ENCODE measurements at regions not wholly inside any gene's neighbourhood (a gene's known extent, or its start where the extent isn't known, plus 50 kb on each side); places are given as distances from the start of the nearest gene placed in this dataset.

DNA sequence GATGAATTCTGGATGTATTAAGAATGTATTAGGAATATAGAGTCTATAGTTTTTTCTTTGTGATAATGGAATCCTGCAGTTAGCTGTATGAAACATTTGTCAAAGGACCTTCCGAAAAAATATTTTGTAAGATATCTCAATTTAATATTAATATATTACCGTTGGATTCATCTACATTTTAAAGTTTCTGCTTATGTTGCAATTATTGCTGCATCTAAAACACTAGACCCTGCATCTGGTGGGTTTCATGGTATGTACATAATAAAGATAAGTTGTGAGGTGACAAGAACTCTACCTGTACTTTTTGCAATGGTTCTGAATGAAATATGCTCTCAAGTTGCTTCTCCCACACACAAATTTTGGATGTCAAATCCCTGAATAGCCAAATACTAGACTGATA is 565.9 kb upstream of the FBXO33 start:
- H3K27me3 ChIP-seq = no peaks in the 10 kb centered on the region
- no peaks in the 10 kb centered on the region for H3K9me3 ChIP-seq
- no peak for TF ChIP-seq POLR2AphosphoS5 (IDR thresholded peaks at IDR 0.05; ENCODE audit: insufficient read depth in 1 of 2, low read depth in 1 of 2)
- TF ChIP-seq POLR2A (IDR thresholded peaks at IDR 0.05) = no peak
- TF ChIP-seq, protein P1, sequence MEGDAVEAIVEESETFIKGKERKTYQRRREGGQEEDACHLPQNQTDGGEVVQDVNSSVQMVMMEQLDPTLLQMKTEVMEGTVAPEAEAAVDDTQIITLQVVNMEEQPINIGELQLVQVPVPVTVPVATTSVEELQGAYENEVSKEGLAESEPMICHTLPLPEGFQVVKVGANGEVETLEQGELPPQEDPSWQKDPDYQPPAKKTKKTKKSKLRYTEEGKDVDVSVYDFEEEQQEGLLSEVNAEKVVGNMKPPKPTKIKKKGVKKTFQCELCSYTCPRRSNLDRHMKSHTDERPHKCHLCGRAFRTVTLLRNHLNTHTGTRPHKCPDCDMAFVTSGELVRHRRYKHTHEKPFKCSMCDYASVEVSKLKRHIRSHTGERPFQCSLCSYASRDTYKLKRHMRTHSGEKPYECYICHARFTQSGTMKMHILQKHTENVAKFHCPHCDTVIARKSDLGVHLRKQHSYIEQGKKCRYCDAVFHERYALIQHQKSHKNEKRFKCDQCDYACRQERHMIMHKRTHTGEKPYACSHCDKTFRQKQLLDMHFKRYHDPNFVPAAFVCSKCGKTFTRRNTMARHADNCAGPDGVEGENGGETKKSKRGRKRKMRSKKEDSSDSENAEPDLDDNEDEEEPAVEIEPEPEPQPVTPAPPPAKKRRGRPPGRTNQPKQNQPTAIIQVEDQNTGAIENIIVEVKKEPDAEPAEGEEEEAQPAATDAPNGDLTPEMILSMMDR (IDR thresholded peaks at IDR 0.05) = no peak
- no peak overlapping the region for H3K4me3 ChIP-seq
- no peak for DNase-seq (ENCODE audit: extremely low spot score in 2 of 2)
- no peaks in the 10 kb centered on the region for H3K36me3 ChIP-seq
- intact Hi-C loops (cut with DNase I) = no loop called here
- no peak overlapping the region for H3K27ac ChIP-seq
- H3K4me1 ChIP-seq = no peaks in the 10 kb centered on the region

DNA sequence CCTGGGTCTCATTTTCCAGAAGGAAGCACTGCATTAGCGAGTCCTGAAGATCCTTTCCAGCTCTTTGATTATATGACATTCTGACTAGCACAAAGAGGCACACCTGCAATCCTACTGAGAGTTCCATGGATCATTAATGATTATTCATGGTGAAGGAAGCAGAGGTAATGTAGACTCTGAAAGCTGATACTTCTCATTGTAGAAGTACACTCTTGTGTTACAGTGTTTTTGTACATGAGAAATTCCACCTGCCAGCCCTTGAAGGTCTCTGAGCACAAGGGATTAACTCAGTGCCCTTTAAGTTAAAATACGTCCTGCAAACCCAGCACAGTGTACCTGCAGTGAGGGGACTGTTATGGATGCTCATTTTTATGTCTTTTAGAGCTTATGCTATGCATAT is 558.8 kb upstream of the FBXO33 start:
- no peak for TF ChIP-seq POLR2AphosphoS5 (IDR thresholded peaks at IDR 0.05; ENCODE audit: insufficient read depth in 1 of 2, low read depth in 1 of 2)
- no peak for TF ChIP-seq POLR2A (IDR thresholded peaks at IDR 0.05)
- TF ChIP-seq, protein P1 (IDR thresholded peaks at IDR 0.05) = no peak
- Histone ChIP-seq H3K27me3 (no peaks in the 10 kb centered on the region), H3K4me1 (no peaks in the 10 kb centered on the region), H3K27ac (no peak overlapping the region), H3K36me3 (no peaks in the 10 kb centered on the region), H3K9me3 (no peaks in the 10 kb centered on the region), H3K4me3 (no peak overlapping the region)
- no peak for DNase-seq (ENCODE audit: extremely low spot score in 2 of 2)
- intact Hi-C loops (cut with DNase I) = no loop called here

DNA sequence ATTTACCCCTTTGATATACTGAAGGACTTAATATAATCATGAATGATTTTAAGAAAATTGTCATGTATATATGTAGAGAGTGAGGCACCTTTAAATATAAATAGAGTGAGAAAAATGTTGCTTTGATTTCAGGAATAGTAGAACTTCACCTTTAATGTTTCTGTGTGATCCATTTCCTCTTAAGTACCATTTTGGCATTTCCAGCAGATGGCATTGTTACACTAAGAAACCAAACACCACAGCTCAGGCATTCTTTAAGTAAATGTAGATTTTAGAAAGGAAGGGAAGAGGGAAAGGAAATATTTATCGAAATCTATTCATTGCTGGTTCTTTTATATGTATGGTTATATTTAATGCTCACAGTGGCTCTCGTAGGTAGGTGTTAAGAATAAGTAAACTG is 556.7 kb upstream of the FBXO33 start:
- H3K36me3 ChIP-seq = no peaks in the 10 kb centered on the region
- H3K27me3 ChIP-seq = no peaks in the 10 kb centered on the region
- TF ChIP-seq, protein P1 (IDR thresholded peaks at IDR 0.05) = no peak
- TF ChIP-seq POLR2A (IDR thresholded peaks at IDR 0.05) = no peak
- no peak for TF ChIP-seq POLR2AphosphoS5 (IDR thresholded peaks at IDR 0.05; ENCODE audit: insufficient read depth in 1 of 2, low read depth in 1 of 2)
- intact Hi-C loops (cut with DNase I) = no loop called here
- H3K4me3 ChIP-seq = no peak overlapping the region
- no peak for DNase-seq (ENCODE audit: extremely low spot score in 2 of 2)
- H3K4me1 ChIP-seq = no peaks in the 10 kb centered on the region
- H3K9me3 ChIP-seq = no peaks in the 10 kb centered on the region
- H3K27ac ChIP-seq = no peak overlapping the region

DNA sequence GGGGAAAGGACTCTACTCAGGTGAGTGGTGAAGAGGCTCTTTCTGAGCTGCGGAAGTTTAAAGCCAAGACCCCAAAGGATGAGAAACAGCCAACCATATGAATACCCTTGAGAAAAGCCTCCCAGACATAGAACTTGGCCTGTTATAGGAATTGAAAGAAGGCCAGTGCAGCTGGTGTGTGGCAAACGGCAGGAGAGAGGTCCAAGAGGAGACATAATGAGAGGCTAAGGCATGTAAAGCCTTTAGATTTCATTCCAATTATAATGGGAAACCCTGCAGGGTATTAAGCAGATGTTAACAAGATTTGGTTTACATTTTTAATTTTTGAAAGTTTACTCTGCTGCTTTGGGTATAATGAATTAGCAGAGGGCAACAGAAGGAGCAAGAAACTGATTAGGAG is 552.1 kb upstream of the FBXO33 start:
- Histone ChIP-seq H3K4me3 (no peak overlapping the region), H3K9me3 (no peaks in the 10 kb centered on the region), H3K4me1 (no peaks in the 10 kb centered on the region), H3K27me3 (no peaks in the 10 kb centered on the region), H3K27ac (no peak overlapping the region), H3K36me3 (no peaks in the 10 kb centered on the region)
- intact Hi-C loops (cut with DNase I) = no loop called here
- TF ChIP-seq, protein P1 (IDR thresholded peaks at IDR 0.05) = no peak
- TF ChIP-seq POLR2A (IDR thresholded peaks at IDR 0.05) = no peak
- TF ChIP-seq POLR2AphosphoS5 (IDR thresholded peaks at IDR 0.05; ENCODE audit: insufficient read depth in 1 of 2, low read depth in 1 of 2) = no peak
- DNase-seq (ENCODE audit: extremely low spot score in 2 of 2) = no peak

DNA sequence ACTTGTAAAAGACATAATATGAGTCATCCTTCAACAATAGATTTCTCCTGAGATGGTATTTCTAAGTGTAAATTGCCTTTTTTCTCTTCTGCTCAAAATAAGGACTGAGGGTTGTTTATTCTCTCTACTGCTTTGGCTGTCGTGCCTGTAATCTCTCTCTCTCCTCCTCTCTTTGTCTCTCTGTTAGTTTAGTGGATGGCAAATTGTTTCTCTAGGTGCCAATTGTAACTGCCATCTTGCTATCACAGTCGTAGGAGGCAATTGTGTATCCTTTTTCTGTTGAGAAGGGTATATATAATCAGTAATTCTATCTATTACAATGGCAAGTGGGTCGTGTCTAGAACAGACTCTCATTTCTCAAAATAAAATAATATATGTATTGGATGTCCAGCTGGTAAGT is 545.0 kb upstream of the FBXO33 start:
- no peak overlapping the region for H3K27ac ChIP-seq
- no peaks in the 10 kb centered on the region for H3K9me3 ChIP-seq
- no peaks in the 10 kb centered on the region for H3K4me1 ChIP-seq
- intact Hi-C loops (cut with DNase I) = no loop called here
- TF ChIP-seq POLR2AphosphoS5 (IDR thresholded peaks at IDR 0.05; ENCODE audit: insufficient read depth in 1 of 2, low read depth in 1 of 2) = no peak
- TF ChIP-seq, protein P1 (IDR thresholded peaks at IDR 0.05) = no peak
- TF ChIP-seq POLR2A (IDR thresholded peaks at IDR 0.05) = no peak
- H3K36me3 ChIP-seq = no peaks in the 10 kb centered on the region
- no peak for DNase-seq (ENCODE audit: extremely low spot score in 2 of 2)
- no peak overlapping the region for H3K4me3 ChIP-seq
- no peaks in the 10 kb centered on the region for H3K27me3 ChIP-seq
